ENCODE measurements at regions not wholly inside any gene's neighbourhood (a gene's known extent, or its start where the extent isn't known, plus 50 kb on each side); places are given as distances from the start of the nearest gene placed in this dataset.
A peak's percentile ranks its signal among the peaks of the same experiment; 100 is the strongest.

GRCh38 chr6:71527886-71528285, 239.3 kb downstream of the OGFRL1 start:
- Mint-ChIP-seq H3K27ac (no peak overlapping the region), H3K4me3 (no peak overlapping the region), H3K4me1 (peaks cover 10% of the 10 kb centered on the region), H3K27me3 (ENCODE audit: low read depth, poor library complexity) (no peaks in the 10 kb centered on the region), H3K36me3 (ENCODE audit: low read depth) (no peaks in the 10 kb centered on the region), H3K9me3 (no peaks in the 10 kb centered on the region)
- TF ChIP-seq CTCF (IDR thresholded peaks at IDR 0.05): no peak
- DNase-seq: no peak

GRCh38 chr6:71529026-71529425, 240.4 kb downstream of the OGFRL1 start:
- DNase-seq: no peak
- Mint-ChIP-seq H3K4me3 (no peak overlapping the region), H3K36me3 (ENCODE audit: low read depth) (no peaks in the 10 kb centered on the region), H3K27me3 (ENCODE audit: low read depth, poor library complexity) (no peaks in the 10 kb centered on the region), H3K9me3 (no peaks in the 10 kb centered on the region), H3K4me1 (peaks cover 10% of the 10 kb centered on the region), H3K27ac (no peak overlapping the region)
- TF ChIP-seq CTCF (IDR thresholded peaks at IDR 0.05): no peak

GRCh38 chr6:71529769-71530168, 241.2 kb downstream of the OGFRL1 start:
- no peaks in the 10 kb centered on the region for H3K9me3 Mint-ChIP-seq
- peaks cover 17% of the 10 kb centered on the region for H3K4me1 Mint-ChIP-seq

GRCh38 chr6:71531006-71531405, 242.4 kb downstream of the OGFRL1 start:
- no peak overlapping the region for H3K4me3 Mint-ChIP-seq
- DNase-seq: no peak
- TF ChIP-seq CTCF (IDR thresholded peaks at IDR 0.05): no peak
- H3K4me1 Mint-ChIP-seq: peaks cover 22% of the 10 kb centered on the region
- H3K9me3 Mint-ChIP-seq: no peaks in the 10 kb centered on the region
- no peaks in the 10 kb centered on the region for H3K36me3 Mint-ChIP-seq (ENCODE audit: low read depth)
- H3K27ac Mint-ChIP-seq: peak overlapping the region; percentile 24
- no peaks in the 10 kb centered on the region for H3K27me3 Mint-ChIP-seq (ENCODE audit: low read depth, poor library complexity)

More at GRCh38 chr6:71529769-71530168, 241.2 kb downstream of the OGFRL1 start:
- Mint-ChIP-seq H3K4me3 (no peak overlapping the region), H3K27me3 (ENCODE audit: low read depth, poor library complexity) (no peaks in the 10 kb centered on the region), H3K27ac (no peak overlapping the region), H3K36me3 (ENCODE audit: low read depth) (no peaks in the 10 kb centered on the region)
- TF ChIP-seq CTCF (IDR thresholded peaks at IDR 0.05): no peak
- DNase-seq: no peak

- TF ChIP-seq CTCF (IDR thresholded peaks at IDR 0.05): no peak
- H3K27me3 Mint-ChIP-seq (ENCODE audit: low read depth, poor library complexity): no peaks in the 10 kb centered on the region
- H3K4me1 Mint-ChIP-seq: peaks cover 22% of the 10 kb centered on the region
- no peaks in the 10 kb centered on the region for H3K9me3 Mint-ChIP-seq
- DNase-seq: no peak
- no peaks in the 10 kb centered on the region for H3K36me3 Mint-ChIP-seq (ENCODE audit: low read depth)
- no peak overlapping the region for H3K27ac Mint-ChIP-seq
- no peak overlapping the region for H3K4me3 Mint-ChIP-seq
Observed at GRCh38 chr6:71531841-71532240, 243.2 kb downstream of the OGFRL1 start.

- Mint-ChIP-seq H3K9me3 (no peaks in the 10 kb centered on the region), H3K4me1 (peaks cover 22% of the 10 kb centered on the region), H3K27me3 (ENCODE audit: low read depth, poor library complexity) (no peaks in the 10 kb centered on the region), H3K36me3 (ENCODE audit: low read depth) (no peaks in the 10 kb centered on the region), H3K4me3 (no peak overlapping the region), H3K27ac (no peak overlapping the region)
- DNase-seq: no peak
- peak; percentile 72 for TF ChIP-seq CTCF (IDR thresholded peaks at IDR 0.05)
Observed at GRCh38 chr6:71533939-71534379, 245.3 kb downstream of the OGFRL1 start.

All from nephron progenitor cell (in vitro differentiated cells).